Bronchial epithelial cell (primary cell): ENCODE measurements at regions not wholly inside any gene's neighbourhood (a gene's known extent, or its start where the extent isn't known, plus 50 kb on each side); places are given as distances from the start of the nearest gene placed in this dataset.
"Not testable (repeated sequence)": the region's sequence is repeated elsewhere in the genome, so short reads cannot be mapped to it uniquely, and the experiment has no call there.

Experiments used
- DNase-seq: peaks from one replicate; pipeline ENCODE4 v3.0.0-alpha.2; 2010; ENCODE audit warnings: low read depth
- FAIRE-seq: peaks from 2 replicates; lab custom pipeline; 2011; peaks lifted over from hg19 to GRCh38; lab: Jason Lieb, UNC
- H3K27me3 ChIP-seq: 2 replicates; pipeline ENCODE4 v1.5.1; 2011; ENCODE audit warnings: low read length; ENCODE audit not compliant: control insufficient read depth, insufficient read depth
- H3K36me3 ChIP-seq: 2 replicates; pipeline ENCODE4 v1.5.1; 2011; ENCODE audit warnings: low read length; ENCODE audit not compliant: control insufficient read depth, insufficient read depth
- H3K4me3 ChIP-seq: 2 replicates; pipeline ENCODE4 v1.5.1; 2011; ENCODE audit warnings: mild to moderate bottlenecking, low read depth, low read length, control low read depth

DNA sequence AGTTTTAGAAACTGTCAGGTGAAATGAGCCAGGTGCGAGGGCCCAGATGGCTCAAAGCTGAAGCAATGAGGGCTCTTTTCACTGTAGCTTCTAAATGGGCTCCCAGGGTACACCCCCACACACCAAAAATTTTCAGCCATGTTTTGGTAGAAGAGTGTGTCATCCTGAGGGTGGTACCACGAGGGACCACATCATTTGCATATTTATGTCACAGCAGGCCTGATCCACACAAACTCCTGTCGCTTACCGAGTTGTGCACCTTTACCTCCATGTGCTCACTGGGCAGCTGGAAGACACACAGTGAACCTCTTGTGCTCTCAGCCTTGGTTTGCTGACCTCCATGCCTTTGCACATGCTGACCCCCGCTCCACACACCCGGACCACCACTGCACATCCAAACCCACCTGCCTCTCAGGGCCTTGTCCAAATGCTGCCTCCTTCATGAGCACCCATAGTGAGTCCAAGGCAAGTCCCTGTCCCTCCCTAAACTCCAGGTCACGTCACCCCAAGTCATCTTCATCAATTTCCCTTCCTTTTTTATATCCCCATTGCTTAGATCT is 352.2 kb downstream of the BCL2L11 start:
- FAIRE-seq, H3K27me3 ChIP-seq, DNase-seq, H3K36me3 ChIP-seq, H3K4me3 ChIP-seq: not testable (repeated sequence)

DNA sequence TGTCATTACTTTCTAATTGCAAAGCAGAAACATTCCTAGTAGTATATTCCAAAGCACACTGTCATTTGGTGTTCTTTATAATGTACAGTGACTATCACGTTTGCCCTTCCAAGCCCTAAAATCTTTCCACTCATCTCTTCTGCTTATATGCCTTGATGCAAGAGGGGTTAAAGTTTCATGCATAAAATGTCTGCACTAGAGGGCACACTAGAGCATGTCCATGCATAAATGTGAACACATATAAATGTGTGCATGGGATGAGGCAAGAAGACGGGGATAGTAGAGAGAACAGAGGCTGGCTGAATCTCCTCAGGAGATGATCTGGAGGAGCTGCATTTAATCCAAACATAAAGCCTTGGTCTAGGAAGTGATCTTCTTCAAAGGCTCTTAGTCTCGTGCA is 352.8 kb downstream of the BCL2L11 start:
- not testable (repeated sequence) for H3K27me3 ChIP-seq, DNase-seq, H3K36me3 ChIP-seq, H3K4me3 ChIP-seq, FAIRE-seq

DNA sequence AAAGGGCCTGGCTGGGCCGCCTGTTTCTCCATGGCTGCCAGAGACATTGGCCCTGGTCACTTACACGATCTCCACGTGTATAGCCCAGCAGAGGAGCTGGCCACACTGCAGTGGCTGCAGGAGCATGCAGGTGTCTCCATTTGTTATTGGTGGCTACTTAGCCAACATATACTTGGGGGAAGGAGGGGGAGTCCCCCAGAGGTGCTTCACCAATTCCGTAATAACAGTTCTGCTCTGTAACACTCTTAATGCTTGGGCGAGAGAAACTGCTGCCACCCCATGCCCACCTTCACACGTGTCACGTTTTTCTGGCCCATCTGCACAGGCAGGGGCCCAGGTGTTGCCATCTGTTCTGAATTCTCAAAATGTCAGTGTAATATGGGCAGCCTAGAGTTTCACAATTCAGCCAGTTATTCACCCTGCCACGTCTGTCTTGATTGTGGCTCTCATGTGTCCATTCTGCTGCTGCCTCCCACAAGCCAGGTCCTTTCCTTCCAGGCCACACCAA is 353.5 kb downstream of the BCL2L11 start:
- not testable (repeated sequence) for DNase-seq, FAIRE-seq, H3K4me3 ChIP-seq, H3K36me3 ChIP-seq, H3K27me3 ChIP-seq

DNA sequence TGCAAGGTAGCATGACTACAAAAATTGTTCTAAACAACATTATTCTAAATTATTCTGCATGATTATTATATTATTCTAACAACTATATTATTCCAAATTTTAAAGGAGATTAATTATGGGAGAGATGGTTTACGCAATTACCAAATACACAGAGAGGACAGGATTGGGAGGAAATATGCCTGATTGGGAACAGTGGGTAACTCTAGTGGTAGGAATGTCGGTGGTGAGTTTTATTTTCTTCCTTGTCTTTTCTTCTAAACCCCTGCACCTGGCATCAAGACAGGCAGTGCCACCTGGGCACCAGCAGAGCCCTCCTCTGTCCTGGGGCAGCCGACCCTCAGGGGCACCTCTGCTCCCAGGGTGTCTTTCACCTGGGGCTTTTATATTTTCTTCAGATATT is 357.6 kb downstream of the BCL2L11 start:
- not testable (repeated sequence) for H3K36me3 ChIP-seq, H3K27me3 ChIP-seq, DNase-seq, FAIRE-seq, H3K4me3 ChIP-seq

DNA sequence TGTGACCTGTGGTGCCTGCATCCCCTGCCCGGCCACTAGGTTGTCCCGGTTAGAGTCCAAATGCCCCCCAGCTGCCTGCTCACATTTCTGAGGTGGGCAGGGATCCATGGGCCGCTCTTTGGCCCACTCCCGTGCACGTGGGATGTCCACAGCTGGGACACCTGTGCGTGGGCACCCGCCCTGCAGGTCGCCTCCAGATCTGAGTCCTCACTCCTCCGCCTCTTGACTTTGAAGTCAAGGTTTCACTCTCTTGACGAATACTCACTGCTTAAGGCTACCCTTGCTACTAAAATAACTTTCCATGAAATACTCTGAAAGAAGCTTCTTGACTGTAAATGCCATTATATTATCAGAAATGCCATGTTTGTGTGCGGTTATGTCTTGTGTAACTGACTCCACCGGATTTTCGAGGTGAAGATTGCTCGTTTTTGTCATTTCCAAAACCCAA is 358.2 kb downstream of the BCL2L11 start:
- FAIRE-seq, H3K4me3 ChIP-seq, H3K27me3 ChIP-seq, DNase-seq, H3K36me3 ChIP-seq: not testable (repeated sequence)

DNA sequence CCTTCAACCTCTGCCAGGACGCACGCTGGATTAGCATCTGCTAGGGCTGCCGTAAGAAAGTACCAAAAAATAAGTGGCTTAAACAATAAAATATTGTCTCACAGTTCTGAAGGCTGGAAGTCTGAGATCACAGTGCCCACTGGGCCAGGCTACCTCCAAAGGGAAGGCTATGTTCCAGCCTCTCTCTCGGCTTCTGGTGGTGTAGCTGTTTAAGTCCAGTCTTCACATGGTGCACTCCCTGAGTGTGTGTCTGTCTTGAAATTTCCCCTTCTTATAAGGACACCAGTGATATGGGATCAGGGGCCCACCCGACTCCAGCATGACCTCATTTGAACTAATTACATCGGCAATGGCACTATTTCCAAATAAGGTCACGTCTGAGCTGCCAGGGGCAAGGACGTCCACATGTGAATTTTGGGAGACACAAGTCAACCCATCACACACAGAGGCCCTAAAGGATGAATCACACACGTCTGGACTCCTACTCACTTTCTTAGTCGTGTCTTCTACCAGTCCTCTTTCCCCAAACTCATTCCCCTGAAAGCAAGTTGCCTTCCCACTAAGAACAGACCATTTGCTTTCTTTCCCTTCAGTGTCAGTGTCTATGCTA is 359.4 kb downstream of the BCL2L11 start:
- not testable (repeated sequence) for H3K27me3 ChIP-seq, FAIRE-seq

DNA sequence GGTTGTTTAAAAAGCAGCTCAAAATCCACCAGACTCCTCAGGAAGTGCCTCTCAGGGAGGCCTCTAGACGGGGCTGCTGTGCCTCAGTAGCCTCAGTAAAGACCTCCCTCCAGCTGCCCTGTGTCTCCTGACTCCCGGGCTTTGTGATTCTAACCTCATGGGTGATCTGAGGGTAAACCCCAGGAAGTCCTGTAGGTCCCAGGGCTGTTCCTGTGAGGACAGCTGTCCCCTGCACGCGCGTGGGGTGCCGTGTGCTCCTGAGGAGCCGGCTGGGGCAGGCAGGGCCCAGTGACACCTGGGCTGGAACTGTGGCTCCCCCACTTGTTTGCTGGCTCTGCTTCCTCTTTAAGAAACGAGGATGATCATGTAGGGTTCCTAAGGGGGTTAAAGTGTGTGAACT is 359.9 kb downstream of the BCL2L11 start:
- not testable (repeated sequence) for FAIRE-seq, H3K27me3 ChIP-seq, H3K36me3 ChIP-seq, DNase-seq, H3K4me3 ChIP-seq

More for the DNA sequence above, 359.4 kb downstream of the BCL2L11 start:
- H3K36me3 ChIP-seq, DNase-seq, H3K4me3 ChIP-seq: not testable (repeated sequence)

DNA sequence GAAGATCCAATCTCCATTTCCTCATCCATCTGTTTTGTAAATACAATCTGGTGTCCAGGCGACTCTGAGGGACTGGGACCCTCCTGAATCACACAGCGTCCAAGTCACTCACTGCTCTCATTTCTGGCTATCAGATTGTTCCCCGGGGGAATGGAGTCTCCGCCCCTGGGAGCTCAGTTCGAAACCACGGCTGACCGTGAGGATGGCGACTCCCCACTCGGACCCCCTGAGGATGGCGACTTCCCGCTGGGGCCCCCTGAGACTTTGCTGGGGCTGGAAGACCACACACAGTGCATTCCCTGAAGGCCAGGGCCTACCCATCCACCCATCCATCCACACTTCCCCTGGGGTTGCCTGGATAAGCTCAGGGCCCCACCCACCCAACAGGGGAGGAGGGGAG is 360.5 kb downstream of the BCL2L11 start:
- not testable (repeated sequence) for FAIRE-seq, H3K27me3 ChIP-seq, H3K4me3 ChIP-seq, H3K36me3 ChIP-seq, DNase-seq

DNA sequence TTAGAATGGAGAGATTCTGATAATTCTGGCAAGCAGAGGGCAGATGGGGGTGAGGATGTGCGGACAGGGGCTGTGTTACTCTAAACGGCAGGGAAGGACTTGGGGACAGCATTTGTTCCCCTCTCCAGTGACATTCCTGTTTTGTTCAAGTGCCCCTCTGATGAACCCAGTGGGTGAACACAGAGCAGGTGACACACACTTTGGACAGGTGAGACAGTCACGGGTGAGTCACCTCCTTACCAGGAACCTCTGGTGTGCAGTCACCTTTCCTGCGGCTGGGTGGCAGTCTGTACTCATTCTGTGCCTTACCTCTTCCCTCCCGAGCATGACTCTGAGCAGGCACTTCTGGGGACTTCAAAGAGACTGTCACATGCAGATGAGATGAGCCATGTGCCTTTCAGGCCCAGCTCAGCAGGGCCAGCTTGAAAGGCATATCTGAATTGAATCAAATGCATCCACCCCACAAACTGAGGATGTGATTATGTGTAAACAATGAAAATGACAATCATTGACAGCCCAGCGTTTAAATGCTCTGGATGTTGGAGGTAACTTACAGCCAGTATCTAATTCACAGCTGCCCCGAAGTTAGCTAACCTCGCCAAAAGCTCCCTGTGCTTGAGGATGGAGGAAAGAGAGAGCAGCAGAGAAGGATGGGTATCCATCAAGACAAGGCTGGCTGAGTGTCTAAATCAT is 362.4 kb downstream of the BCL2L11 start:
- peak; percentile 95 for FAIRE-seq
- not testable (repeated sequence) for H3K4me3 ChIP-seq, DNase-seq, H3K36me3 ChIP-seq, H3K27me3 ChIP-seq

DNA sequence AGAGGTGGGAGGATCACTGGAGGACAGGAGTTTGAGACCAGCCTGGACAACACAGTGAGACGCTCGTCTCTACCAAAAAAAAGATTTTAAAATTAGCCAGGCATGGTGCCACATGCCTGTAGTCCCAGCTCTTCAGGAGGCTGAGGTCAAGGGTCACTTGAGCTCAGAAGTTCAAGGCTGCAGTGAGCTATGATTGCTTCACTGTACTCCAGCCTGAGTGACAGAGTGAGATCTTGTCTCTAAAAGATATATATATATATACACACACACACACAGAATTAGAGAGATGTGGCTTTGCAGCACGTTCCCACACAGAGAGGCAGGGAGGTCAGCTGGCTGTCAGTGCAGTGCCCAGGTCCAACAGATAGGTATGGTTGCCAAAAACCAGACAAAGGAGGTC is 363.4 kb downstream of the BCL2L11 start:
- not testable (repeated sequence) for H3K36me3 ChIP-seq, H3K4me3 ChIP-seq, FAIRE-seq, H3K27me3 ChIP-seq, DNase-seq

DNA sequence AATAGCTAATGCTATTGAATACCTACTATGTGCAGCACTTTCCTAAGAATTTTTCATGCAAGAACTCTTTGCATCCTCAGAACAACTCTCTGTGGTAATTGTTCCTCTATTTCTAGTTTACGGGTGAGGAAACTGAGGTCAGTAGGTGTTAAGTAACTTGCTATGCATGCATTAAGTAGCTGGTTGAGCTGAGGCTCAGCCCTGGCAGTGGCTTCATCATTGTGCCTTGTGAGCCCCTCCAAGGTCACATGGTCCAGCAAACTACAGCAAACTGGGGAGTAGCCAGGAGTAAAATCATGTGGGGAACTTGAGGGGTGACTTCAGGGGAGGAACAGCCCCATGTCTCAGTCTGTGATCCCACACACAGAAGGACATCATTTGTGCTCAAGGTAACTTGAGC is 365.2 kb downstream of the BCL2L11 start:
- H3K4me3 ChIP-seq, H3K36me3 ChIP-seq, DNase-seq, H3K27me3 ChIP-seq, FAIRE-seq: not testable (repeated sequence)

DNA sequence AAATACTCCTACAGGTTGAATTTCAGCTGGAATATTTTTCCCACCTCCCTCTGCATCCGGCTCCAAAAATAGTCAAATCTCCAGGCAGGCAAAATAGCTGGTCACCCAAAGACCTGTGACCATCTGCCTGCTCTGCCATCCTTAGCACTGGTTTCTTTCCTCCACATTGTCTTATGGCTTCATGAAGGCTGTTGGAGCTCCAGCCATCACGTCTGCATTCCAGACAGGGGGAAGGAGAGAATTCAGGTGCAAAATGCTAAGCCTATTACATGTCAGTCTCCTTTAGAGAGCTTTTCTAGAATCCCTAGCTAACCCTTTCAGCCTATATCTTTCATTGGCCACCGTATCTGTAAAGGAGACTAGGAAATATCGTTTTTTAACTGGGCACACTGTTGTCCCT is 367.7 kb downstream of the BCL2L11 start:
- H3K4me3 ChIP-seq, H3K27me3 ChIP-seq, FAIRE-seq, DNase-seq, H3K36me3 ChIP-seq: not testable (repeated sequence)

DNA sequence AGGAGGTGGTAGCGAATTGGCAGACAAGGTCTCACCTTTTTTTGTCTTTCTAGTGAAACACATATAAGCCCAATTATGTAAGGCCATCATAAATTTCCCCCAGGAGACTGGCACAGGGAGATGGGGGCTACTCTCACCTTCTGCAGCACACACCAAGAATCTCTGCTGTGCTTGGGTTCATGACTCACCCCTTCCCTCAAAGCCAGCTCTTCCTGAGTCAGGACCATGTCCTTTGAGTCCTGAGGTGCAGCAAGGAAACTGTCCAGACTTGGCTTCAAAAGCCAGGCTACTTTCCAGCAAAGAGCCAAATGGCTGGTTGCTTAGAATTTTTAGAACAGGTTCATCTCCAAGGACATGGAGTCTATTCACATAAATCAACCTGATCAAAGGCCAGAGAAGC is 368.7 kb downstream of the BCL2L11 start:
- not testable (repeated sequence) for DNase-seq, H3K4me3 ChIP-seq, H3K36me3 ChIP-seq, H3K27me3 ChIP-seq, FAIRE-seq

DNA sequence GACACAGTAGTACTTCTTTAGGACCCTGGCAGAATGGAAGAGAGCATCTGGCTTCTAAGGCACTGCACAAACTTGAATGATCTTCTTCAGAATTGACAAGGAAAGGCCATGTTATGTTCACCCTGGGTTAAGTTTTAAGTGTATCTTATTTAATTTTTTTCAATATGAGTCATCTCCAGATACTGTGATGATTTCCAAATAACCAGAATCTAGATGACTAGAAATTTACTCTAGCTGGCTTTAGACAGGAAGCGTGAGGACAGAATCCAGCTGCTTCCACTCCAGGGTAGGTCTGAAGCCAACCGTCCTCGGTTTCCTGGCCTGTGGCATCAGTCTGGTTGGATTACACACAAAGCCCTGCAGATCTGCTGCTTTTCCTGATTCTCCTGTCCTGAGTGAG is 370.5 kb downstream of the BCL2L11 start:
- not testable (repeated sequence) for FAIRE-seq, H3K36me3 ChIP-seq, H3K27me3 ChIP-seq, H3K4me3 ChIP-seq, DNase-seq
